ENCODE measurements at regions not wholly inside any gene's neighbourhood (a gene's known extent, or its start where the extent isn't known, plus 50 kb on each side); places are given as distances from the start of the nearest gene placed in this dataset.

- no peak for TF ChIP-seq POLR2A (IDR thresholded peaks at IDR 0.05)
- TF ChIP-seq CTCF (IDR thresholded peaks at IDR 0.05 in 4 of 5, conservative IDR thresholded peaks at IDR 0.05 in 1 of 5) = no peak
Observed at GRCh38 chr2:125445495-125445894, 1210.5 kb upstream of the GYPC start.

Measured in gastrocnemius medialis (tissue), 4 donors.